ENCODE measurements at regions not wholly inside any gene's neighbourhood (a gene's known extent, or its start where the extent isn't known, plus 50 kb on each side); places are given as distances from the start of the nearest gene placed in this dataset.

DNA sequence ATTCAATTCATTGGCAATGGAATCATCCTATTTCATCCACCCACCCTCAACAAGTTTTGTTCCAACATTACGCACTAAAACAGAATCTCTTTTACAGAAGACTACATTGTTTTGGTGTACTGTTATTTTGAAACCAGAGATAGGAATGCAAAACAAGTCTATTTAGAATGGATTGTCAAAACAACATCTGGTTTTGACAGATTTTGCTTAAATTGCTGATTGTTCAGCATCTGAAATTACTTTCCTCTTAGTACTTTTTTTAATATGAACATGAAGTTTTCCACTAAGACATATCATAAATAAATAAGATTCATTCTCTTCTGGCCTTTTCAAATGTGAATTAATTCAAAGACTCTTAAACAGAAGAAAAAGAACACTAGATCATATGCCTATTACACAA, 323.9 kb upstream of the TFPI start:
- TF ChIP-seq, protein P1, sequence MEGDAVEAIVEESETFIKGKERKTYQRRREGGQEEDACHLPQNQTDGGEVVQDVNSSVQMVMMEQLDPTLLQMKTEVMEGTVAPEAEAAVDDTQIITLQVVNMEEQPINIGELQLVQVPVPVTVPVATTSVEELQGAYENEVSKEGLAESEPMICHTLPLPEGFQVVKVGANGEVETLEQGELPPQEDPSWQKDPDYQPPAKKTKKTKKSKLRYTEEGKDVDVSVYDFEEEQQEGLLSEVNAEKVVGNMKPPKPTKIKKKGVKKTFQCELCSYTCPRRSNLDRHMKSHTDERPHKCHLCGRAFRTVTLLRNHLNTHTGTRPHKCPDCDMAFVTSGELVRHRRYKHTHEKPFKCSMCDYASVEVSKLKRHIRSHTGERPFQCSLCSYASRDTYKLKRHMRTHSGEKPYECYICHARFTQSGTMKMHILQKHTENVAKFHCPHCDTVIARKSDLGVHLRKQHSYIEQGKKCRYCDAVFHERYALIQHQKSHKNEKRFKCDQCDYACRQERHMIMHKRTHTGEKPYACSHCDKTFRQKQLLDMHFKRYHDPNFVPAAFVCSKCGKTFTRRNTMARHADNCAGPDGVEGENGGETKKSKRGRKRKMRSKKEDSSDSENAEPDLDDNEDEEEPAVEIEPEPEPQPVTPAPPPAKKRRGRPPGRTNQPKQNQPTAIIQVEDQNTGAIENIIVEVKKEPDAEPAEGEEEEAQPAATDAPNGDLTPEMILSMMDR (conservative IDR thresholded peaks at IDR 0.05; ENCODE audit: low read depth, low read length): no peak
- TF ChIP-seq EZH2 (IDR thresholded peaks at IDR 0.05; ENCODE audit: borderline replicate concordance, low read depth, low read length, poor library complexity, severe bottlenecking): no peak

Measured in A673 (cell line).